GM23338 (cell line): ENCODE measurements at regions not wholly inside any gene's neighbourhood (a gene's known extent, or its start where the extent isn't known, plus 50 kb on each side); places are given as distances from the start of the nearest gene placed in this dataset.

Experiments used
- CREB1 ChIP-seq: fragments of 250-450 bp; sonication (Bioruptor Pico); IDR thresholded peaks from 2 replicates; pipeline ENCODE4 v1.5.0; 2020; ENCODE audit warnings: low read depth, mild to moderate bottlenecking, moderate library complexity
- EZH2 ChIP-seq: fragments of 200-600 bp; sonication (generic); IDR thresholded peaks from one replicate; pipeline ENCODE4 v1.8.0; 2017; ENCODE audit warnings: antibody characterized with exemption, mild to moderate bottlenecking, low read depth; ENCODE audit not compliant: unreplicated experiment
- EZH2phosphoT487 ChIP-seq: fragments of 200-600 bp; sonication (generic); IDR thresholded peaks from one replicate; pipeline ENCODE4 v1.8.1; 2018; ENCODE audit warnings: antibody characterized with exemption; ENCODE audit not compliant: unreplicated experiment
- JUNB ChIP-seq: IDR thresholded peaks from one replicate; pipeline ENCODE4 v1.6.1; 2016; ENCODE audit warnings: antibody characterized with exemption; ENCODE audit not compliant: unreplicated experiment
- POLR2AphosphoS5 ChIP-seq: IDR thresholded peaks from 2 replicates; pipeline ENCODE4 v1.6.1; 2016; ENCODE audit warnings: antibody characterized with exemption, low read depth
- STAT1 ChIP-seq: IDR thresholded peaks from one replicate; pipeline ENCODE4 v1.6.1; 2016; ENCODE audit warnings: antibody characterized with exemption; ENCODE audit not compliant: unreplicated experiment
- ZNF114 ChIP-seq: fragments of 250-450 bp; sonication (Bioruptor Pico); IDR thresholded peaks from 2 replicates; pipeline ENCODE4 v1.5.0; 2020; ENCODE audit warnings: mild to moderate bottlenecking, moderate library complexity
- ZNF331 ChIP-seq: fragments of 250-450 bp; sonication (Bioruptor Pico); IDR thresholded peaks from 2 replicates; pipeline ENCODE4 v1.5.0; 2020; ENCODE audit warnings: low read depth, mild to moderate bottlenecking, moderate library complexity
- TF ChIP-seq, protein P1 (sequence below), 2 experiments: fragments of 200-600 bp in 1 of 2; sonication (generic) in 1 of 2; conservative IDR thresholded peaks; 2 replicates each; pipeline versions ENCODE4 v1.5.1 to v1.6.1; 2016 to 2017; ENCODE audit warnings: antibody characterized with exemption in 2 of 2, low read depth in 2 of 2, mild to moderate bottlenecking in 2 of 2, moderate library complexity in 1 of 2
- TF ChIP-seq, protein P2 (sequence below): IDR thresholded peaks from one replicate; pipeline ENCODE4 v1.6.1; 2018; ENCODE audit warnings: antibody characterized with exemption; ENCODE audit not compliant: unreplicated experiment
- TF ChIP-seq, protein P3 (sequence below): IDR thresholded peaks from 2 replicates; pipeline ENCODE4 v1.6.1; 2016; ENCODE audit warnings: antibody characterized with exemption
- TF ChIP-seq, protein P4 (sequence below): fragments of 250-450 bp; sonication (Bioruptor Pico); IDR thresholded peaks from 2 replicates; pipeline ENCODE4 v1.5.0; 2020; ENCODE audit warnings: mild to moderate bottlenecking, moderate library complexity

DNA sequence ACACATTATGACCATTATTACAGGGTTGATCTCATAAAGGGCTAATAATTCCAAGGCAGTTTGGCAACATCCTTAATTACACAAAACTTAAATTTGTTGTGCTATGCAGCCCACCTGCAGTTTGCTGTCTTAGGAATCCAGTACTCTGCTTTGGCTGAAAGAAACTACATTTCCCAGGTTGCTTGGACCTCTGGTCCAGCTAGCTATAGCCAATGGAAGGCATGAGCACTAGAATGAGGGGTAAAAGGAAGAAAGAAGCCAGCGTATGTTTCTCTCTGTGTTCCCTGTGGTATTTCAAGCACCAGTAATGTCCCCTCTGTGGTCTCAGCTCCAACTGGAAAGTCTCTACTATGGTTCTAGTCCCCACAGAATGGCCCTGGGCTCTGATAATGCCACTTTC, 84.3 kb upstream of the TSC22D2 start:
- TF ChIP-seq JUNB (no peak), EZH2 (no peak), POLR2AphosphoS5 (no peak), CREB1 (no peak), EZH2phosphoT487 (no peak), ZNF114 (no peak), STAT1 (no peak), ZNF331 (CRISPR knock-in tag) (no peak)
- TF ChIP-seq, protein P1, sequence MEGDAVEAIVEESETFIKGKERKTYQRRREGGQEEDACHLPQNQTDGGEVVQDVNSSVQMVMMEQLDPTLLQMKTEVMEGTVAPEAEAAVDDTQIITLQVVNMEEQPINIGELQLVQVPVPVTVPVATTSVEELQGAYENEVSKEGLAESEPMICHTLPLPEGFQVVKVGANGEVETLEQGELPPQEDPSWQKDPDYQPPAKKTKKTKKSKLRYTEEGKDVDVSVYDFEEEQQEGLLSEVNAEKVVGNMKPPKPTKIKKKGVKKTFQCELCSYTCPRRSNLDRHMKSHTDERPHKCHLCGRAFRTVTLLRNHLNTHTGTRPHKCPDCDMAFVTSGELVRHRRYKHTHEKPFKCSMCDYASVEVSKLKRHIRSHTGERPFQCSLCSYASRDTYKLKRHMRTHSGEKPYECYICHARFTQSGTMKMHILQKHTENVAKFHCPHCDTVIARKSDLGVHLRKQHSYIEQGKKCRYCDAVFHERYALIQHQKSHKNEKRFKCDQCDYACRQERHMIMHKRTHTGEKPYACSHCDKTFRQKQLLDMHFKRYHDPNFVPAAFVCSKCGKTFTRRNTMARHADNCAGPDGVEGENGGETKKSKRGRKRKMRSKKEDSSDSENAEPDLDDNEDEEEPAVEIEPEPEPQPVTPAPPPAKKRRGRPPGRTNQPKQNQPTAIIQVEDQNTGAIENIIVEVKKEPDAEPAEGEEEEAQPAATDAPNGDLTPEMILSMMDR (conservative IDR thresholded peaks at IDR 0.05; ENCODE audit: low read depth in 2 of 2), result no peak
- TF ChIP-seq, protein P2, sequence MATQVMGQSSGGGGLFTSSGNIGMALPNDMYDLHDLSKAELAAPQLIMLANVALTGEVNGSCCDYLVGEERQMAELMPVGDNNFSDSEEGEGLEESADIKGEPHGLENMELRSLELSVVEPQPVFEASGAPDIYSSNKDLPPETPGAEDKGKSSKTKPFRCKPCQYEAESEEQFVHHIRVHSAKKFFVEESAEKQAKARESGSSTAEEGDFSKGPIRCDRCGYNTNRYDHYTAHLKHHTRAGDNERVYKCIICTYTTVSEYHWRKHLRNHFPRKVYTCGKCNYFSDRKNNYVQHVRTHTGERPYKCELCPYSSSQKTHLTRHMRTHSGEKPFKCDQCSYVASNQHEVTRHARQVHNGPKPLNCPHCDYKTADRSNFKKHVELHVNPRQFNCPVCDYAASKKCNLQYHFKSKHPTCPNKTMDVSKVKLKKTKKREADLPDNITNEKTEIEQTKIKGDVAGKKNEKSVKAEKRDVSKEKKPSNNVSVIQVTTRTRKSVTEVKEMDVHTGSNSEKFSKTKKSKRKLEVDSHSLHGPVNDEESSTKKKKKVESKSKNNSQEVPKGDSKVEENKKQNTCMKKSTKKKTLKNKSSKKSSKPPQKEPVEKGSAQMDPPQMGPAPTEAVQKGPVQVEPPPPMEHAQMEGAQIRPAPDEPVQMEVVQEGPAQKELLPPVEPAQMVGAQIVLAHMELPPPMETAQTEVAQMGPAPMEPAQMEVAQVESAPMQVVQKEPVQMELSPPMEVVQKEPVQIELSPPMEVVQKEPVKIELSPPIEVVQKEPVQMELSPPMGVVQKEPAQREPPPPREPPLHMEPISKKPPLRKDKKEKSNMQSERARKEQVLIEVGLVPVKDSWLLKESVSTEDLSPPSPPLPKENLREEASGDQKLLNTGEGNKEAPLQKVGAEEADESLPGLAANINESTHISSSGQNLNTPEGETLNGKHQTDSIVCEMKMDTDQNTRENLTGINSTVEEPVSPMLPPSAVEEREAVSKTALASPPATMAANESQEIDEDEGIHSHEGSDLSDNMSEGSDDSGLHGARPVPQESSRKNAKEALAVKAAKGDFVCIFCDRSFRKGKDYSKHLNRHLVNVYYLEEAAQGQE, result no peak
- TF ChIP-seq, protein P3, sequence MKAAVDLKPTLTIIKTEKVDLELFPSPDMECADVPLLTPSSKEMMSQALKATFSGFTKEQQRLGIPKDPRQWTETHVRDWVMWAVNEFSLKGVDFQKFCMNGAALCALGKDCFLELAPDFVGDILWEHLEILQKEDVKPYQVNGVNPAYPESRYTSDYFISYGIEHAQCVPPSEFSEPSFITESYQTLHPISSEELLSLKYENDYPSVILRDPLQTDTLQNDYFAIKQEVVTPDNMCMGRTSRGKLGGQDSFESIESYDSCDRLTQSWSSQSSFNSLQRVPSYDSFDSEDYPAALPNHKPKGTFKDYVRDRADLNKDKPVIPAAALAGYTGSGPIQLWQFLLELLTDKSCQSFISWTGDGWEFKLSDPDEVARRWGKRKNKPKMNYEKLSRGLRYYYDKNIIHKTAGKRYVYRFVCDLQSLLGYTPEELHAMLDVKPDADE, result no peak
- TF ChIP-seq, protein P4, sequence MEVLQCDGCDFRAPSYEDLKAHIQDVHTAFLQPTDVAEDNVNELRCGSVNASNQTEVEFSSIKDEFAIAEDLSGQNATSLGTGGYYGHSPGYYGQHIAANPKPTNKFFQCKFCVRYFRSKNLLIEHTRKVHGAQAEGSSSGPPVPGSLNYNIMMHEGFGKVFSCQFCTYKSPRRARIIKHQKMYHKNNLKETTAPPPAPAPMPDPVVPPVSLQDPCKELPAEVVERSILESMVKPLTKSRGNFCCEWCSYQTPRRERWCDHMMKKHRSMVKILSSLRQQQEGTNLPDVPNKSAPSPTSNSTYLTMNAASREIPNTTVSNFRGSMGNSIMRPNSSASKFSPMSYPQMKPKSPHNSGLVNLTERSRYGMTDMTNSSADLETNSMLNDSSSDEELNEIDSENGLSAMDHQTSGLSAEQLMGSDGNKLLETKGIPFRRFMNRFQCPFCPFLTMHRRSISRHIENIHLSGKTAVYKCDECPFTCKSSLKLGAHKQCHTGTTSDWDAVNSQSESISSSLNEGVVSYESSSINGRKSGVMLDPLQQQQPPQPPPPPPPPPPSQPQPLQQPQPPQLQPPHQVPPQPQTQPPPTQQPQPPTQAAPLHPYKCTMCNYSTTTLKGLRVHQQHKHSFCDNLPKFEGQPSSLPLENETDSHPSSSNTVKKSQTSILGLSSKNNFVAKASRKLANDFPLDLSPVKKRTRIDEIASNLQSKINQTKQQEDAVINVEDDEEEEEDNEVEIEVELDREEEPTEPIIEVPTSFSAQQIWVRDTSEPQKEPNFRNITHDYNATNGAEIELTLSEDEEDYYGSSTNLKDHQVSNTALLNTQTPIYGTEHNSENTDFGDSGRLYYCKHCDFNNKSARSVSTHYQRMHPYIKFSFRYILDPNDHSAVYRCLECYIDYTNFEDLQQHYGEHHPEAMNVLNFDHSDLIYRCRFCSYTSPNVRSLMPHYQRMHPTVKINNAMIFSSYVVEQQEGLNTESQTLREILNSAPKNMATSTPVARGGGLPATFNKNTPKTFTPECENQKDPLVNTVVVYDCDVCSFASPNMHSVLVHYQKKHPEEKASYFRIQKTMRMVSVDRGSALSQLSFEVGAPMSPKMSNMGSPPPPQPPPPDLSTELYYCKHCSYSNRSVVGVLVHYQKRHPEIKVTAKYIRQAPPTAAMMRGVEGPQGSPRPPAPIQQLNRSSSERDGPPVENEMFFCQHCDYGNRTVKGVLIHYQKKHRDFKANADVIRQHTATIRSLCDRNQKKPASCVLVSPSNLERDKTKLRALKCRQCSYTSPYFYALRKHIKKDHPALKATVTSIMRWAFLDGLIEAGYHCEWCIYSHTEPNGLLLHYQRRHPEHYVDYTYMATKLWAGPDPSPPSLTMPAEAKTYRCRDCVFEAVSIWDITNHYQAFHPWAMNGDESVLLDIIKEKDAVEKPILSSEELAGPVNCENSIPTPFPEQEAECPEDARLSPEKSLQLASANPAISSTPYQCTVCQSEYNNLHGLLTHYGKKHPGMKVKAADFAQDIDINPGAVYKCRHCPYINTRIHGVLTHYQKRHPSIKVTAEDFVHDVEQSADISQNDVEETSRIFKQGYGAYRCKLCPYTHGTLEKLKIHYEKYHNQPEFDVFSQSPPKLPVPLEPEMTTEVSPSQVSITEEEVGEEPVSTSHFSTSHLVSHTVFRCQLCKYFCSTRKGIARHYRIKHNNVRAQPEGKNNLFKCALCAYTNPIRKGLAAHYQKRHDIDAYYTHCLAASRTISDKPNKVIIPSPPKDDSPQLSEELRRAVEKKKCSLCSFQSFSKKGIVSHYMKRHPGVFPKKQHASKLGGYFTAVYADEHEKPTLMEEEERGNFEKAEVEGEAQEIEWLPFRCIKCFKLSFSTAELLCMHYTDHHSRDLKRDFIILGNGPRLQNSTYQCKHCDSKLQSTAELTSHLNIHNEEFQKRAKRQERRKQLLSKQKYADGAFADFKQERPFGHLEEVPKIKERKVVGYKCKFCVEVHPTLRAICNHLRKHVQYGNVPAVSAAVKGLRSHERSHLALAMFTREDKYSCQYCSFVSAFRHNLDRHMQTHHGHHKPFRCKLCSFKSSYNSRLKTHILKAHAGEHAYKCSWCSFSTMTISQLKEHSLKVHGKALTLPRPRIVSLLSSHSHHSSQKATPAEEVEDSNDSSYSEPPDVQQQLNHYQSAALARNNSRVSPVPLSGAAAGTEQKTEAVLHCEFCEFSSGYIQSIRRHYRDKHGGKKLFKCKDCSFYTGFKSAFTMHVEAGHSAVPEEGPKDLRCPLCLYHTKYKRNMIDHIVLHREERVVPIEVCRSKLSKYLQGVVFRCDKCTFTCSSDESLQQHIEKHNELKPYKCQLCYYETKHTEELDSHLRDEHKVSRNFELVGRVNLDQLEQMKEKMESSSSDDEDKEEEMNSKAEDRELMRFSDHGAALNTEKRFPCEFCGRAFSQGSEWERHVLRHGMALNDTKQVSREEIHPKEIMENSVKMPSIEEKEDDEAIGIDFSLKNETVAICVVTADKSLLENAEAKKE (CRISPR knock-in tag), result no peak
